ENCODE measurements at regions not wholly inside any gene's neighbourhood (a gene's known extent, or its start where the extent isn't known, plus 50 kb on each side); places are given as distances from the start of the nearest gene placed in this dataset.

DNA sequence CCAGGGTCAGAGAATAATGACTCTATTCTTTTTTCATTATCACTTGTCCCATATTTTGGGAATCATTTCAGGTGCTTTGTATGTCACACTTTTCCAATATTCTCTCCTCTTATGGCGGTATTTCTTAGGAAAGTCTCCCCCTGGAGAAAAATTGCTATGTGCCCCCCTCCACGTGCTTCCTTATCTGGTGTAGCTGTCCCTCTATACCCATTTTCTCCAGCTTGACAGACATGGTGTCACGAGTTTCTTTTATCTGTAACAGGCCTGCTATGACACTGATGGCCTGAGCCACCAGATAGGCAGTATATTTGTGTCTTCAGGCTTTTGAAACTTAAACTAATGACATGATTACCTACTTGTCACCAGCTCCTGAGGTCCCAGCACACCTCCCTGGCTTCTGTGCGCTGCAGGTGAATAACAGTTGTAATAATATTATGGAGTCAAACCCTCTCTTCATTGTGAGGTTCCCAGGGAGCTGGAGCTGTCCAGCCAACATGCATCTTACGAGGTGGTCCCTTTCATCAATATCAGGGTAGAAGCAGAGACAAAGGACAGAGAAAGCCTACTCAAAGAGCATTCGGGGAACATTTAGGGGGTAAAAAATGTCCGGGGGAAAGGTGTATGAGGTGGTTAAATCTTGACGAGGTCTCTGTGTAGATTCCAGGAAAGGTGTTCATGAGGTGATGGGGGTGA is 71.2 kb upstream of the DUSP10 start:
- Histone ChIP-seq H3K36me3 (ENCODE audit: control insufficient read depth in 1 of 2, insufficient read depth in 2 of 2, low read length in 2 of 2) (no peaks in the 10 kb centered on the region), H3K4me3 (ENCODE audit: low read depth in 1 of 2, low read length in 2 of 2) (no peak overlapping the region), H3K27ac (ENCODE audit: low read length) (no peak overlapping the region), H3K4me1 (ENCODE audit: control insufficient read depth in 1 of 2, insufficient read depth in 2 of 2, low read length in 2 of 2) (peaks cover 0 to 3% of the 10 kb centered on the region in 2 donors), H3K9me3 (ENCODE audit: control insufficient read depth in 1 of 2, low read length in 2 of 2) (no peaks in the 10 kb centered on the region), H3K27me3 (ENCODE audit: low read depth, low read length) (no peaks in the 10 kb centered on the region)

DNA sequence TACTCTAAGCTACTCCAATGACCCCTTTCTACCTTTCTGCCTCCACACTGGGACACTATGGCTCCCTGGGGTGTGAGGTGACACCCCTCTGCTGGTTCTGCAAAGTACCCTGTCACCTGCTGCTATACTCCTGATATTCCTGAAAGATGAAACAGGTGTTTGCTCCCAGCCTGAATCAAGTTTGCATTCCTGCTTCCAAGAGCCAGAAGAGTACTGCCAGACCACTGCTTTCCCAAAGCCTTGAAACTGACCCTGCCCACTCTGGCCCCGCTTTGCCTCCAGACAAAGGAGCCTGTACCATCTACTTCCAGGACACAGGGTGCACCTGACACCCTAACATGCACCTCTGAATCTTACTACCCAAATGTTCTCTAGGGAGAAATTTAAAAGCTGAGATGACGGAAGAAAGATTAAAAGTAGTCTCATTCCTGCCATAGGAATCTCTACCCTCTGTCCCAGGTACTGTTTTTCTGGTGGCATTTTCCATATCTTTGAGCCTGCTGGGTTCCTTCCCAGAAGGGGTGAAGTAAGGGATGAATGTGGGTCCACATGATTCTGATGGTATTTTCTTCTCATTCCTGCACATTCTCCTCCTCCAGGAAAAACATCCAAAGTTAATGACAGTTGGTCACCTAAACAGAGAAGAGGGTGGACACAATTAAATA is 70.3 kb upstream of the DUSP10 start:
- Histone ChIP-seq H3K36me3 (ENCODE audit: control insufficient read depth in 1 of 2, insufficient read depth in 2 of 2, low read length in 2 of 2) (no peaks in the 10 kb centered on the region), H3K9me3 (ENCODE audit: control insufficient read depth in 1 of 2, low read length in 2 of 2) (no peaks in the 10 kb centered on the region), H3K27me3 (ENCODE audit: low read depth, low read length) (no peaks in the 10 kb centered on the region), H3K4me3 (ENCODE audit: low read depth in 1 of 2, low read length in 2 of 2) (no peak overlapping the region), H3K27ac (ENCODE audit: low read length) (no peak overlapping the region), H3K4me1 (ENCODE audit: control insufficient read depth in 1 of 2, insufficient read depth in 2 of 2, low read length in 2 of 2) (peaks cover 0 to 3% of the 10 kb centered on the region in 2 donors)

DNA sequence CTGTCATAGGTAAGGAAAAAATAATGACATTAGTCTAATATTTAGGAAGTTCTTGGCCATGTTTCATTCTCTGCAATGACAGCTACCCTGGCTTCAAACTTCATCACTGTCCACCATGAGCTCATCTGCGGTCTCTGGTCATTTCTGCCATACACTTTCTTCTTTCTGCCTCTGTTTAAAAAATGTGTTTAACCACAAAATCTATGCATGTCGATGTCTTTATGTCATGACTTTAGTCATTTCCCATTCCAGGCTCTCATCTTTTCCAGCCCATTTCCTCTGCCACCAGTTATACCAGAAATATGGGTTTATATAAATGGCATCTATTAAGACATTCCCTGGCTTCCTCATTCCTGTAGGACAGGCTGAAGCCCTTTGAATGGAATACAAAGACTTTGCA is 68.5 kb upstream of the DUSP10 start:
- Histone ChIP-seq H3K36me3 (ENCODE audit: control insufficient read depth in 1 of 2, insufficient read depth in 2 of 2, low read length in 2 of 2) (no peaks in the 10 kb centered on the region), H3K27ac (ENCODE audit: low read length) (no peak overlapping the region), H3K4me3 (ENCODE audit: low read depth in 1 of 2, low read length in 2 of 2) (no peak overlapping the region), H3K9me3 (ENCODE audit: control insufficient read depth in 1 of 2, low read length in 2 of 2) (no peaks in the 10 kb centered on the region), H3K27me3 (ENCODE audit: low read depth, low read length) (no peaks in the 10 kb centered on the region), H3K4me1 (ENCODE audit: control insufficient read depth in 1 of 2, insufficient read depth in 2 of 2, low read length in 2 of 2) (peaks cover 0 to 3% of the 10 kb centered on the region in 2 donors)

DNA sequence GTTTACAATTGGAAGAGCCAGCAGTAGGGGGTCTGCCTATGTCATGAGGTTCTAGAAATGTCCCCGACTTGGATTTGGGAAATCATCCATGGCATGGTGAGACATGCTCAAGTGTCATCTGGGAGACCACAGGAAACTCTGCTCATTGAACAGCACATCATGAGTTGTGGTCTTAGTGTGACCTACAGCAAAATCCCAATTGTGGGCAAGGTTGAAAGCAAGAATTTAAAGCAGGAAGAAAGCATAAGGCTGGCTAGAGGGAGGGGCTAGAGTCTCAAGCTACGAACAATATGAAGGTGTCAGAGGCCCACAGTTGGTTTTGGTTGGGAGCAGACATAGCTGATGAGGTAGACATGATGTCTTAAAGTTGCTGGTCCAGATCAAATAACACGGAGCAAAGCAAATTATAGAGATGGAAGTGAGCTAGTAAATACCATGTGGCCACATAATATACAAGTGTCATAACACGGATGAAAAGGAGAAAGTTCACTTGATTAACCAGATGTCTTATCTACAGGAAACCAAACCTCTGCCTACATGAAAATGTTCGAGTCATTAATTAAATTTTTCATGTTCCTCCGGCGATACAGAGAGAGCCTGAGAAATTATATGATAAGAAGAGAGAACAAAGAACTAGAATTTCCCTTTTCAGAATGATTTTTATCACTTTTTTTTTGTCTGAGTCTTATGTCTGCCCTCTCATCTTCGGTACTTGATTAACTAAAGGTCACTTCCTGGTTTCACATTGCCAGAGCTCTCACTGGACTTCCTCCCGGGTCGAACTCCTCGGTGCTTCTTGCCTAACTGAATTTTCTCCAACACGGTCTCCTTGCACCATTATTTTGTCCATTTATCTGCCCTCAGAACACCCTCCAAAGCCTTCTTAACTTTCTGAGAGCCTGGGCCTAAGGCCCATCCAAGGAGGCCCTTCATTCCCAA is 67.5 kb upstream of the DUSP10 start:
- H3K27ac ChIP-seq (ENCODE audit: low read length), result no peak overlapping the region
- no peaks in the 10 kb centered on the region for H3K9me3 ChIP-seq (ENCODE audit: control insufficient read depth in 1 of 2, low read length in 2 of 2)
- no peaks in the 10 kb centered on the region for H3K27me3 ChIP-seq (ENCODE audit: low read depth, low read length)
- H3K36me3 ChIP-seq (ENCODE audit: control insufficient read depth in 1 of 2, insufficient read depth in 2 of 2, low read length in 2 of 2), result no peaks in the 10 kb centered on the region
- H3K4me1 ChIP-seq (ENCODE audit: control insufficient read depth in 1 of 2, insufficient read depth in 2 of 2, low read length in 2 of 2), result peaks cover 0 to 3% of the 10 kb centered on the region in 2 donors
- no peak overlapping the region for H3K4me3 ChIP-seq (ENCODE audit: low read depth in 1 of 2, low read length in 2 of 2)

DNA sequence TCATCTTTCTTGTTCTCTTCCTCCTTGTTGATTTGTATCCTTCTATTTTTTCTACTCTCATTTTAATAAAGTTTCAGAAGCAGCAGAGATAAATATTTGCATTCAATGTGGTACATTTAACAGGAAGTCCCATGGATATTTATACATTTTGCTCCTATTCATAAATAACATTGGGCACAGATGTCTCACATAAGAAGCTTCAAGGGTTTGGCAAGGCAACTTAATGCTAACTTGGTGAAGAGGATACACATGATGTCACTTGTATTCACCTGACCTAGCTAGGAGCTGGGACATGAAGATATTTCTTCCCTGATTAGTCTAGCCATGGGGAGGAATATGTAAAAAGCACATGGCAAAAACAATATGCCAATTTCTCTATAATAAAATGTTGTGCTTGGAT is 65.1 kb upstream of the DUSP10 start:
- no peak overlapping the region for H3K4me3 ChIP-seq (ENCODE audit: low read depth in 1 of 2, low read length in 2 of 2)
- no peak overlapping the region for H3K27ac ChIP-seq (ENCODE audit: low read length)
- H3K4me1 ChIP-seq (ENCODE audit: control insufficient read depth in 1 of 2, insufficient read depth in 2 of 2, low read length in 2 of 2), result peaks cover 0 to 3% of the 10 kb centered on the region in 2 donors
- no peaks in the 10 kb centered on the region for H3K36me3 ChIP-seq (ENCODE audit: control insufficient read depth in 1 of 2, insufficient read depth in 2 of 2, low read length in 2 of 2)
- no peaks in the 10 kb centered on the region for H3K9me3 ChIP-seq (ENCODE audit: control insufficient read depth in 1 of 2, low read length in 2 of 2)
- no peaks in the 10 kb centered on the region for H3K27me3 ChIP-seq (ENCODE audit: low read depth, low read length)

DNA sequence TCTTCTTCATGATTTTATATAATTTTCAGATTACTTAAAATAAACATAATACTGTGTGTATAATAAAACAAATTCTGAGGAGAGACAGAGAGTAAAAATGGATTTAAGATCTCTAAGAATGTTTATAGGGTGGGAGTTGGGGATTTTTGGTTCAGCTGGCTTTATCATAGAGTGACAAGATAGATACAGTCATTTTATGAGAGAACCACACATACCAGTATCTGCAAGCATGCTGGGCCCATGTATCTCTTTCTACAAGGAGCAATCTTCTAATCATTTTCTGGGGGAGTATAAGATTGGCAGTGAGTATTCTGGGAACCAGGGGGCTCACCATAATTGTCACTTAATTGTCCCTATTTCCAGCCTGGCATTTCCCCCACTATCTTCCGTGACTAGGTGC is 64.3 kb upstream of the DUSP10 start:
- Histone ChIP-seq H3K4me3 (ENCODE audit: low read depth in 1 of 2, low read length in 2 of 2) (no peak overlapping the region), H3K27ac (ENCODE audit: low read length) (no peak overlapping the region), H3K9me3 (ENCODE audit: control insufficient read depth in 1 of 2, low read length in 2 of 2) (no peaks in the 10 kb centered on the region)

DNA sequence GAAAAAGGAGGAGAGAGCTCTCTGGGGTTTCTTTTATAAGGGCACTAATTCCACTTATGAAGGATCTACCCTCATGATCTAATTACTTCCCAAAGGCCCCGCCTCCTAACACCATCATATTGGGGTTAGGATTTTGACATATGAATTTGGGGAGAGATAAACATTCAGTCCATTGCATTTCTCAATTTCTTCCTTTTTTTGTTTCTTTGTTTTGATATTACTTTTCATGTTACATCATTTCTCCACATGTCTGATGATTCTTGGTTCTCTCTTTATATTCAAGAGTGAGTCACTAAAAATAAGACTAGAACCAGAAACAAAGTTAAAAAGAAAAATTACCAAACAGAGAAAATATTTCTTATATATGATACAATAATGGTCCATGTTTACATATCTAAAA is 63.2 kb upstream of the DUSP10 start:
- H3K4me1 ChIP-seq (ENCODE audit: control insufficient read depth in 1 of 2, insufficient read depth in 2 of 2, low read length in 2 of 2), result peaks cover 0 to 3% of the 10 kb centered on the region in 2 donors
- no peaks in the 10 kb centered on the region for H3K36me3 ChIP-seq (ENCODE audit: control insufficient read depth in 1 of 2, insufficient read depth in 2 of 2, low read length in 2 of 2)
- H3K27ac ChIP-seq (ENCODE audit: low read length), result no peak overlapping the region
- H3K27me3 ChIP-seq (ENCODE audit: low read depth, low read length), result no peaks in the 10 kb centered on the region
- no peak overlapping the region for H3K4me3 ChIP-seq (ENCODE audit: low read depth in 1 of 2, low read length in 2 of 2)
- H3K9me3 ChIP-seq (ENCODE audit: control insufficient read depth in 1 of 2, low read length in 2 of 2), result no peaks in the 10 kb centered on the region

More for the DNA sequence above, 64.3 kb upstream of the DUSP10 start:
- H3K4me1 ChIP-seq (ENCODE audit: control insufficient read depth in 1 of 2, insufficient read depth in 2 of 2, low read length in 2 of 2), result peaks cover 0 to 3% of the 10 kb centered on the region in 2 donors
- H3K36me3 ChIP-seq (ENCODE audit: control insufficient read depth in 1 of 2, insufficient read depth in 2 of 2, low read length in 2 of 2), result no peaks in the 10 kb centered on the region
- no peaks in the 10 kb centered on the region for H3K27me3 ChIP-seq (ENCODE audit: low read depth, low read length)

DNA sequence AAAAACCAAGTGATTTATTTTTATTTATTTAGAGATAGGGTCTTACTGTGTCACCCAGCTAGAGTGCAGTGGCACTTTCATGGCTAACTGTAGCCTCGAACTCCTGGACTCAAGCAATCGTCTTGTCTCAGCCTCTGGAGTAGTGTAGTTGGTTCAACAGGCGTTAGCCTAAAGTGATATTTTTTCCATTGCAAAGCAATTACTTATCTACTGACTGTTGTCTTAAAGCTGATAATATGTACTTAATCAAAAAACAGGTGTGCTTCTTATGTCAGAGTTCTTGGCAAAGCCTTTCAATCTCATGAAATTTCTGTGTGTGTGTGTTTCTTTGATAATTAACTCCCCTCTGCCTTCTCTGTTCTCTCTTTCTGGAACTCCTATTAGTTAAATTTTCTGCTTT is 62.4 kb upstream of the DUSP10 start:
- Histone ChIP-seq H3K27me3 (ENCODE audit: low read depth, low read length) (no peaks in the 10 kb centered on the region), H3K4me1 (ENCODE audit: control insufficient read depth in 1 of 2, insufficient read depth in 2 of 2, low read length in 2 of 2) (no peaks in the 10 kb centered on the region), H3K36me3 (ENCODE audit: control insufficient read depth in 1 of 2, insufficient read depth in 2 of 2, low read length in 2 of 2) (no peaks in the 10 kb centered on the region), H3K27ac (ENCODE audit: low read length) (no peak overlapping the region), H3K4me3 (ENCODE audit: low read depth in 1 of 2, low read length in 2 of 2) (no peak overlapping the region), H3K9me3 (ENCODE audit: control insufficient read depth in 1 of 2, low read length in 2 of 2) (no peaks in the 10 kb centered on the region)

DNA sequence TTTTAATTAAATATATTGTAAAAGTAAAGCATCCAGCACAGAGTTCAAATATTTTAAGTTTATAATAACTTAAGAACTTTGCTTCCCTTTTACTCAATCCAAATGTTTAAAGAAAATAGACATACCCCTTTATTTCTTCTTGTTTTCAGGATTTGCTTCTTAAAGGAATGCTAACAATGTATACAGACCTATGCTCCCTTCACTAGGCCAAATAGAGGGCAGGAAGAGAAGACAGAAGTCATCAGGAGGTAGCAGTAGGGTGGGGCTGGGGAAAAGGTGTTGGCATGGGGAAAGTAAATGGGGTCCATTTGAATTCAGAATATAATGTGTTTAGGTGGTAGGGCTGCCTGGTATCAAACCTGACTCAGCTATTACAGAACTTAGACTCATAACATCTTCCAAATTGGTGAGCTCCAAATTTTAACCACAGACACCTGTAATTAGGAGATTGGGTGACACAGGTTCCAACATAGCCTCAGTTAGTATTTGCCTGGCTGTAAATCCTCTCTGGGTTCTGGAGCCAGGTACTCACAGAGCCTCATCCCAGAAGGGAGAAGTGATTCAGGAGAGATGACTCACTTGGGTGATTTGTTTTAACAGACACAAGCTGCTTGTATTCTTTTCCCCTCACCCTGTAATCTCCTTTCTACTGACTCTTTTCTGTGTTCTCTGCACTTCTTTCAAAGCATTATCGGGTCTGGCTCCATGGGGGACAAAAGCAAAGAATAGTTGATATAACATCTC is 60.1 kb upstream of the DUSP10 start:
- H3K27ac ChIP-seq (ENCODE audit: low read length), result no peak overlapping the region
- H3K9me3 ChIP-seq (ENCODE audit: control insufficient read depth in 1 of 2, low read length in 2 of 2), result no peaks in the 10 kb centered on the region

DNA sequence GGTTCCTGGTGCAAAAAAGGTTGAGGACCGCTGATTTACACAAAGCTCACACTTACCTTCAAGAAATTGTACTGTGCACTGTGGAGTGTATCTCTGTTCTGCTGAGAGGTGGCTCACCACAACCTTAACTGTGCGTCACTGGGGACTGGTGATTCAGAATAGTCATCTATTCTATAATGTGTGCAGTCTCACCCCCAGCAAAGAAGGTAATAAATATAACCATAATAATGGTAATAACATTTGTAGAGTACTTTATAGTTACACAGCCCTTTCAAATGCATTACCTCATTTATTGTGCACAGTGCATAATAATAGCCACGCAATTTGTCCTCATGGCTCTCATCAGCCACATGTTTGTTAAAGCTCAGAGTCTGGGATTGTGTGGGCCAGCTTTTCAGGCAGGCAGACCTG is 59.4 kb upstream of the DUSP10 start:
- no peaks in the 10 kb centered on the region for H3K4me1 ChIP-seq (ENCODE audit: control insufficient read depth in 1 of 2, insufficient read depth in 2 of 2, low read length in 2 of 2)
- no peak overlapping the region for H3K4me3 ChIP-seq (ENCODE audit: low read depth in 1 of 2, low read length in 2 of 2)
- H3K27me3 ChIP-seq (ENCODE audit: low read depth, low read length), result no peaks in the 10 kb centered on the region
- H3K36me3 ChIP-seq (ENCODE audit: control insufficient read depth in 1 of 2, insufficient read depth in 2 of 2, low read length in 2 of 2), result no peaks in the 10 kb centered on the region
- no peak overlapping the region for H3K27ac ChIP-seq (ENCODE audit: low read length)
- H3K9me3 ChIP-seq (ENCODE audit: control insufficient read depth in 1 of 2, low read length in 2 of 2), result no peaks in the 10 kb centered on the region

More for the DNA sequence above, 60.1 kb upstream of the DUSP10 start:
- no peaks in the 10 kb centered on the region for H3K36me3 ChIP-seq (ENCODE audit: control insufficient read depth in 1 of 2, insufficient read depth in 2 of 2, low read length in 2 of 2)
- no peaks in the 10 kb centered on the region for H3K27me3 ChIP-seq (ENCODE audit: low read depth, low read length)
- H3K4me1 ChIP-seq (ENCODE audit: control insufficient read depth in 1 of 2, insufficient read depth in 2 of 2, low read length in 2 of 2), result no peaks in the 10 kb centered on the region
- no peak overlapping the region for H3K4me3 ChIP-seq (ENCODE audit: low read depth in 1 of 2, low read length in 2 of 2)

DNA sequence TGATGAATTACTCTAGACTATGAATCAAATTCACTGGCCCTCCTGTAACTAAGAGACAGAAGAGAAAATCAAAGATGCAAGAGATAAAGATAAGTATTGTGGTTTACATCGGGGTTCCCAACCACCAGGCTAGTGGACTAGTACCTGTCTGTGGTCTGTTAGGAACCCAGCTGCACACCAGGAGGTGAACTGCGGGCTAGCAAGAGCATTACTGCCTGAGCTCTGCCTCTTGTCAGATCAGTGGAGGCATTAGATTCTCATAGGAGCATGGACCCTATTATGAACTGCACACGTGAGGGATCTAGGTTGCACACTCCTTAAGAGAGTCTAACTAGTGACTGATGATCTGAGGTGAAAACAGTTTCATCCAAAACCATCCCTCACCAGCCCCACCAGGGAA is 58.9 kb upstream of the DUSP10 start:
- Histone ChIP-seq H3K27me3 (ENCODE audit: low read depth, low read length) (no peaks in the 10 kb centered on the region), H3K9me3 (ENCODE audit: control insufficient read depth in 1 of 2, low read length in 2 of 2) (no peaks in the 10 kb centered on the region), H3K4me1 (ENCODE audit: control insufficient read depth in 1 of 2, insufficient read depth in 2 of 2, low read length in 2 of 2) (no peaks in the 10 kb centered on the region), H3K36me3 (ENCODE audit: control insufficient read depth in 1 of 2, insufficient read depth in 2 of 2, low read length in 2 of 2) (no peaks in the 10 kb centered on the region), H3K27ac (ENCODE audit: low read length) (no peak overlapping the region), H3K4me3 (ENCODE audit: low read depth in 1 of 2, low read length in 2 of 2) (no peak overlapping the region)
